ENCODE measurements at regions not wholly inside any gene's neighbourhood (a gene's known extent, or its start where the extent isn't known, plus 50 kb on each side); places are given as distances from the start of the nearest gene placed in this dataset.

DNA sequence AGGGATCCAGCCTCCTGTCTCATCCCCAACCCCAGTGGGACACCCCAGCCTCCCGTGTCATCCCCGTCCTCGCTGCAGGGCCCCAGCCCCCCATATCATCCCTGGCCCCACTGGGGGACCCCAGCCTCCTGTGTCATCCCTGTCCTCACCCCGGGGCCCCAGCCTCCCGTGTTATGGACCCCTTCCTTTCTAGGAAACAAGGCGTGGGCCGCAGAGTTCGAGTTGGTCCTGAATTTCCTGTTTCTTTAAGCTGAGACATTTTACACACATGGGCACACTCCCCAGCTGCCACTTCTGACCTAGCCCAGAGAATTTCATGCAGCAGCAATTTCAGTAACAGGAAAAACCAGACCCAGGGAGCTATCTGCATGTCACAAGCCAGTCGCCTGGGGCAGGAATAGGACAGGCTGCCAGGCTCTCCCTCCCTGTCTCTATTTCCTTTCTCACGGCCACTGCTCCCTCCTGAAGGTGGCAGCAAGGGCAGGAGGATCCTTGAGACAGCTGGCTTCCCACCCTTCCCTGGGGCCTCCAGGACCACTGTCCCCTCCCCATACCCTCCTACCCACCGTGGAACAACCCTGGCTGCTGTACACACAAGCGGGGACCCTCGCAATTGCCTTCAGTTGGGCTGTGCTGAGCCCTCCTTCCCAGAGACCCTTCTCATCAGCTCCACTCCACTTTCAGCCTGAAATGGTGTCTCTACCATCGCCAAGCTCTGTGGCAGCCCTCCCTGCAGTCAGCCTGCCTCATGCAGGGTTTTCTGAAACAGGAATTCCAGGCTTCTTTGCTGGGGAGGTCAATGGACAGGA, 141.9 kb upstream of the ID2 start:
- Histone ChIP-seq H3K4me3 (ENCODE audit: low read length) (no peak overlapping the region), H3K27ac (ENCODE audit: low read length) (no peak overlapping the region), H3K9me3 (ENCODE audit: low read length) (no peaks in the 10 kb centered on the region), H3K9me2 (ENCODE audit: insufficient read depth, low read length) (no peaks in the 10 kb centered on the region), H3K79me2 (replicated peaks; ENCODE audit: insufficient read depth, low read length) (no peaks in the 10 kb centered on the region), H2AFZ (ENCODE audit: low read depth, low read length) (no peak overlapping the region), H3F3A (ENCODE audit: insufficient read depth, low read length, poor library complexity, severe bottlenecking) (no peaks in the 10 kb centered on the region), H3K36me3 (ENCODE audit: insufficient read depth, low read length) (no peaks in the 10 kb centered on the region), H4K20me1 (ENCODE audit: insufficient read depth) (no peaks in the 10 kb centered on the region), H3K9ac (ENCODE audit: low read length) (no peak overlapping the region), H3K4me2 (ENCODE audit: low read length) (no peak overlapping the region), H3K27me3 (ENCODE audit: insufficient read depth, low read depth, low read length) (no peaks in the 10 kb centered on the region)
- TF ChIP-seq, protein P1, sequence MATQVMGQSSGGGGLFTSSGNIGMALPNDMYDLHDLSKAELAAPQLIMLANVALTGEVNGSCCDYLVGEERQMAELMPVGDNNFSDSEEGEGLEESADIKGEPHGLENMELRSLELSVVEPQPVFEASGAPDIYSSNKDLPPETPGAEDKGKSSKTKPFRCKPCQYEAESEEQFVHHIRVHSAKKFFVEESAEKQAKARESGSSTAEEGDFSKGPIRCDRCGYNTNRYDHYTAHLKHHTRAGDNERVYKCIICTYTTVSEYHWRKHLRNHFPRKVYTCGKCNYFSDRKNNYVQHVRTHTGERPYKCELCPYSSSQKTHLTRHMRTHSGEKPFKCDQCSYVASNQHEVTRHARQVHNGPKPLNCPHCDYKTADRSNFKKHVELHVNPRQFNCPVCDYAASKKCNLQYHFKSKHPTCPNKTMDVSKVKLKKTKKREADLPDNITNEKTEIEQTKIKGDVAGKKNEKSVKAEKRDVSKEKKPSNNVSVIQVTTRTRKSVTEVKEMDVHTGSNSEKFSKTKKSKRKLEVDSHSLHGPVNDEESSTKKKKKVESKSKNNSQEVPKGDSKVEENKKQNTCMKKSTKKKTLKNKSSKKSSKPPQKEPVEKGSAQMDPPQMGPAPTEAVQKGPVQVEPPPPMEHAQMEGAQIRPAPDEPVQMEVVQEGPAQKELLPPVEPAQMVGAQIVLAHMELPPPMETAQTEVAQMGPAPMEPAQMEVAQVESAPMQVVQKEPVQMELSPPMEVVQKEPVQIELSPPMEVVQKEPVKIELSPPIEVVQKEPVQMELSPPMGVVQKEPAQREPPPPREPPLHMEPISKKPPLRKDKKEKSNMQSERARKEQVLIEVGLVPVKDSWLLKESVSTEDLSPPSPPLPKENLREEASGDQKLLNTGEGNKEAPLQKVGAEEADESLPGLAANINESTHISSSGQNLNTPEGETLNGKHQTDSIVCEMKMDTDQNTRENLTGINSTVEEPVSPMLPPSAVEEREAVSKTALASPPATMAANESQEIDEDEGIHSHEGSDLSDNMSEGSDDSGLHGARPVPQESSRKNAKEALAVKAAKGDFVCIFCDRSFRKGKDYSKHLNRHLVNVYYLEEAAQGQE (IDR thresholded peaks at IDR 0.05; ENCODE audit: borderline replicate concordance): no peak
- TF ChIP-seq MXI1 (conservative IDR thresholded peaks at IDR 0.05; ENCODE audit: poor library complexity, severe bottlenecking) (no peak), TAF1 (IDR thresholded peaks at IDR 0.05; ENCODE audit: low read depth) (no peak), POLR2AphosphoS5 (IDR thresholded peaks at IDR 0.05) (no peak), SMC3 (conservative IDR thresholded peaks at IDR 0.05; ENCODE audit: poor library complexity) (no peak), RAD21 (conservative IDR thresholded peaks at IDR 0.05) (no peak), EZH2 (IDR thresholded peaks at IDR 0.05; ENCODE audit: borderline replicate concordance, insufficient read depth, low read length, poor library complexity, severe bottlenecking) (no peak), EP300 (conservative IDR thresholded peaks at IDR 0.05; ENCODE audit: poor library complexity, severe bottlenecking) (no peak)
- TF ChIP-seq, protein P2, sequence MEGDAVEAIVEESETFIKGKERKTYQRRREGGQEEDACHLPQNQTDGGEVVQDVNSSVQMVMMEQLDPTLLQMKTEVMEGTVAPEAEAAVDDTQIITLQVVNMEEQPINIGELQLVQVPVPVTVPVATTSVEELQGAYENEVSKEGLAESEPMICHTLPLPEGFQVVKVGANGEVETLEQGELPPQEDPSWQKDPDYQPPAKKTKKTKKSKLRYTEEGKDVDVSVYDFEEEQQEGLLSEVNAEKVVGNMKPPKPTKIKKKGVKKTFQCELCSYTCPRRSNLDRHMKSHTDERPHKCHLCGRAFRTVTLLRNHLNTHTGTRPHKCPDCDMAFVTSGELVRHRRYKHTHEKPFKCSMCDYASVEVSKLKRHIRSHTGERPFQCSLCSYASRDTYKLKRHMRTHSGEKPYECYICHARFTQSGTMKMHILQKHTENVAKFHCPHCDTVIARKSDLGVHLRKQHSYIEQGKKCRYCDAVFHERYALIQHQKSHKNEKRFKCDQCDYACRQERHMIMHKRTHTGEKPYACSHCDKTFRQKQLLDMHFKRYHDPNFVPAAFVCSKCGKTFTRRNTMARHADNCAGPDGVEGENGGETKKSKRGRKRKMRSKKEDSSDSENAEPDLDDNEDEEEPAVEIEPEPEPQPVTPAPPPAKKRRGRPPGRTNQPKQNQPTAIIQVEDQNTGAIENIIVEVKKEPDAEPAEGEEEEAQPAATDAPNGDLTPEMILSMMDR (IDR thresholded peaks at IDR 0.05; ENCODE audit: poor library complexity, severe bottlenecking): no peak

DNA sequence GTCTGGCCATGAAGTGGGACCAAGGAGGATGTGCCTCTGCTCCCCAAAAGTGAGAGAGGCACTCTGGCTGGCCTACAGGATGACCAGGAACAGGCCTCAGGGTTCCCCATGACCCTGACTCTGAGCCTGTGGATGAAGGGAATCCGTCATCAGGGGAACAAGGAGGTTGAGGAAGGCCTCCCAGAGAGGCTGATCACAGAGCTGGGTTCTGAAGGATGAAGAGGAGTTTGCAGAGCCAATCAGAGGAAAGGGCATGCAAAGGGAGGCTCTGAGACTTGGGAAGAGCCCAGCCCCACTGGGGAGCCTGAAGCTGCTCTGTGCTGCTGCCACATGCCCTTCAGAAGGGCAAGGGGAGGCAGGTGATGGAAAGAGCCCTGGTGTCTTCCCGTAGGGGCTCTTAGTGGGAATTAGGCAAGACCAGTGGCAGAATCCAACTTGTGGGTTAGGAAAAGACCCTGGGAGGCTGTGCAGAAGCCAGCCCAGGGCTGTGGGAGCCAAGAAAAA, 141.3 kb upstream of the ID2 start:
- Histone ChIP-seq H3K27ac (ENCODE audit: low read length) (no peak overlapping the region), H2AFZ (ENCODE audit: low read depth, low read length) (no peak overlapping the region), H3K36me3 (ENCODE audit: insufficient read depth, low read length) (no peaks in the 10 kb centered on the region), H3K9me3 (ENCODE audit: low read length) (no peaks in the 10 kb centered on the region), H3K27me3 (ENCODE audit: insufficient read depth, low read depth, low read length) (no peaks in the 10 kb centered on the region), H3K4me2 (ENCODE audit: low read length) (no peak overlapping the region), H3K9me2 (ENCODE audit: insufficient read depth, low read length) (no peaks in the 10 kb centered on the region), H3K79me2 (replicated peaks; ENCODE audit: insufficient read depth, low read length) (no peaks in the 10 kb centered on the region), H3K4me3 (ENCODE audit: low read length) (no peak overlapping the region), H4K20me1 (ENCODE audit: insufficient read depth) (no peaks in the 10 kb centered on the region), H3K9ac (ENCODE audit: low read length) (no peak overlapping the region), H3F3A (ENCODE audit: insufficient read depth, low read length, poor library complexity, severe bottlenecking) (no peaks in the 10 kb centered on the region)
- TF ChIP-seq, protein P1 (IDR thresholded peaks at IDR 0.05; ENCODE audit: borderline replicate concordance): no peak
- TF ChIP-seq RAD21 (conservative IDR thresholded peaks at IDR 0.05) (no peak), SMC3 (conservative IDR thresholded peaks at IDR 0.05; ENCODE audit: poor library complexity) (no peak), TAF1 (IDR thresholded peaks at IDR 0.05; ENCODE audit: low read depth) (no peak)

Measured in neural cell (in vitro differentiated cells).